Astrocyte (in vitro differentiated cells and primary cell): ENCODE measurements at regions not wholly inside any gene's neighbourhood (a gene's known extent, or its start where the extent isn't known, plus 50 kb on each side); places are given as distances from the start of the nearest gene placed in this dataset.

ENCODE experiments used
- DNase-seq: peaks from one replicate; pipeline ENCODE4 v3.0.0-alpha.2; 2010; ENCODE audit warnings: low read depth
- FAIRE-seq: peaks from 2 replicates; lab custom pipeline; 2011; peaks lifted over from hg19 to GRCh38; lab: Jason Lieb, UNC
- H2AFZ ChIP-seq: 2 replicates; pipeline ENCODE4 v1.6.0; 2012; ENCODE audit warnings: low read depth, low read length, inconsistent platforms
- H3K27ac ChIP-seq: 2 replicates; pipeline ENCODE4 v1.5.1; 2011; ENCODE audit warnings: low read depth, low read length, inconsistent platforms
- H3K27me3 ChIP-seq: 2 replicates; pipeline ENCODE4 v1.6.0; 2011; ENCODE audit warnings: low read length, inconsistent platforms; ENCODE audit not compliant: insufficient read depth
- H3K36me3 ChIP-seq: 2 replicates; pipeline ENCODE4 v1.5.1; 2011; ENCODE audit warnings: low read length, inconsistent platforms; ENCODE audit not compliant: insufficient read depth
- H3K4me1 ChIP-seq: 2 replicates; pipeline ENCODE4 v1.5.1; 2011; ENCODE audit warnings: low read length, inconsistent platforms; ENCODE audit not compliant: insufficient read depth
- H3K4me2 ChIP-seq: 2 replicates; pipeline ENCODE4 v1.6.0; 2012; ENCODE audit warnings: low read length, inconsistent platforms
- H3K4me3 ChIP-seq: 2 replicates; pipeline ENCODE4 v1.5.1; 2011; ENCODE audit warnings: low read depth, mild to moderate bottlenecking, low read length, inconsistent platforms; ENCODE audit not compliant: insufficient read depth
- H3K79me2 ChIP-seq: 2 replicates; pipeline ENCODE4 v1.6.0; 2012; ENCODE audit warnings: mild to moderate bottlenecking, low read length, inconsistent platforms; ENCODE audit not compliant: insufficient read depth
- H3K9ac ChIP-seq: 2 replicates; pipeline ENCODE4 v1.6.0; 2012; ENCODE audit warnings: mild to moderate bottlenecking, low read length, inconsistent platforms
- H3K9me3 ChIP-seq: 2 replicates; pipeline ENCODE4 v1.5.1; 2012; ENCODE audit warnings: low read depth, mild to moderate bottlenecking, low read length, inconsistent platforms; ENCODE audit not compliant: insufficient read depth
- H4K20me1 ChIP-seq: 2 replicates; pipeline ENCODE4 v1.6.0; 2012; ENCODE audit warnings: low read length, inconsistent platforms; ENCODE audit not compliant: insufficient read depth
- H3K27ac Mint-ChIP-seq: one replicate; pipeline ENCODE4 v1.8.0; 2021; ENCODE audit warnings: mild to moderate bottlenecking, mixed read lengths; ENCODE audit not compliant: unreplicated experiment
- H3K27me3 Mint-ChIP-seq: one replicate; pipeline ENCODE4 v1.8.0; 2021; ENCODE audit warnings: low read depth, mixed read lengths; ENCODE audit not compliant: unreplicated experiment
- H3K36me3 Mint-ChIP-seq: one replicate; pipeline ENCODE4 v1.8.0; 2021; ENCODE audit warnings: low read depth, mixed read lengths; ENCODE audit not compliant: unreplicated experiment
- H3K4me1 Mint-ChIP-seq: one replicate; pipeline ENCODE4 v1.8.0; 2021; ENCODE audit warnings: low read depth, mixed read lengths; ENCODE audit not compliant: unreplicated experiment
- H3K4me3 Mint-ChIP-seq: one replicate; pipeline ENCODE4 v1.8.0; 2021; ENCODE audit warnings: mild to moderate bottlenecking, moderate library complexity, mixed read lengths; ENCODE audit not compliant: unreplicated experiment
- H3K9me3 Mint-ChIP-seq: one replicate; pipeline ENCODE4 v1.8.0; 2021; ENCODE audit warnings: mild to moderate bottlenecking, mixed read lengths; ENCODE audit not compliant: unreplicated experiment
- EZH2 ChIP-seq: IDR thresholded peaks from 2 replicates; pipeline ENCODE4 v1.6.1; 2012; ENCODE audit warnings: mild to moderate bottlenecking, low read length, inconsistent platforms; ENCODE audit not compliant: insufficient read depth
- TF ChIP-seq, protein P1 (sequence below): IDR thresholded peaks from 2 replicates; pipeline ENCODE4 v1.5.1; 2011; ENCODE audit warnings: low read depth, mild to moderate bottlenecking, inconsistent platforms, low read length, moderate library complexity; ENCODE audit not compliant: insufficient read depth

DNA sequence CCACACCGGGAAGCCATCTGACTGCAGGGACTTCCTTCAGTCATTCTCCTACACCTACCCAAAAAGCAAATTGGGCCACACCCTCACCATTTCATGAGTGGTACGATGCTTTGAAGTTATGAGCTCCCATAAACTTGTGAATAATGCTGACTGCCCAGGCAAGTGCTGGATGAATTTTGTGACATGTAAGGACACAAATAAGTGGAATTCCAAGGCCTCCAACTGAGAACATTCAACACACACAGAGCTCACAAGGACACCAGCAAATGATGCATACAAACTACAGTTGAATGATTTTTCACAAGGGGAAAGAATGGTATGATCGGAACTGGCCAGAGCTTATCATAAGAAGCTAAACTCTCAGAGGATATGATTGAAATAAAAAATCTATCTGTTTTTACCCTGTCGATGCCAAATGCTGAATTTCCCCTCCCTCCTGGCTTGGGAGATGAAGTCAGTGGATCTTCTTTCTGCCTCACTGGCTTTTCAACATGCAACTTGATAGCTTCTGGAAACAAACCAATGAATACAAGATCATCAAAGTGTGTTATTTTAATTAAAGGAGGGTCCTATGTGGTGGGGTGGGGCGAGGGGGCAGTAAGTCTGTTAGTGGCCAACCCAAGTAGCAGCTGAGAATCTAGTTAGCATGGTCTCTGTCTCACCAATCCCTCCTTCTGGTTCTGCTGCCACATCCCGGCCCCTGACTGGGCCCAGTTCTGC is 123.8 kb downstream of the WT1 start:
- FAIRE-seq (no peak), DNase-seq (no peak)
- no peaks in the 10 kb centered on the region for H4K20me1 ChIP-seq
- Mint-ChIP-seq H3K4me3 (no peak overlapping the region), H3K27ac (no peak overlapping the region), H3K9me3 (no peaks in the 10 kb centered on the region), H3K4me1 (peaks cover 3% of the 10 kb centered on the region), H3K36me3 (no peaks in the 10 kb centered on the region), H3K27me3 (no peaks in the 10 kb centered on the region)
- no peaks in the 10 kb centered on the region for H3K36me3 ChIP-seq
- H3K27me3 ChIP-seq: no peaks in the 10 kb centered on the region
- TF ChIP-seq, protein P1, sequence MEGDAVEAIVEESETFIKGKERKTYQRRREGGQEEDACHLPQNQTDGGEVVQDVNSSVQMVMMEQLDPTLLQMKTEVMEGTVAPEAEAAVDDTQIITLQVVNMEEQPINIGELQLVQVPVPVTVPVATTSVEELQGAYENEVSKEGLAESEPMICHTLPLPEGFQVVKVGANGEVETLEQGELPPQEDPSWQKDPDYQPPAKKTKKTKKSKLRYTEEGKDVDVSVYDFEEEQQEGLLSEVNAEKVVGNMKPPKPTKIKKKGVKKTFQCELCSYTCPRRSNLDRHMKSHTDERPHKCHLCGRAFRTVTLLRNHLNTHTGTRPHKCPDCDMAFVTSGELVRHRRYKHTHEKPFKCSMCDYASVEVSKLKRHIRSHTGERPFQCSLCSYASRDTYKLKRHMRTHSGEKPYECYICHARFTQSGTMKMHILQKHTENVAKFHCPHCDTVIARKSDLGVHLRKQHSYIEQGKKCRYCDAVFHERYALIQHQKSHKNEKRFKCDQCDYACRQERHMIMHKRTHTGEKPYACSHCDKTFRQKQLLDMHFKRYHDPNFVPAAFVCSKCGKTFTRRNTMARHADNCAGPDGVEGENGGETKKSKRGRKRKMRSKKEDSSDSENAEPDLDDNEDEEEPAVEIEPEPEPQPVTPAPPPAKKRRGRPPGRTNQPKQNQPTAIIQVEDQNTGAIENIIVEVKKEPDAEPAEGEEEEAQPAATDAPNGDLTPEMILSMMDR: no peak
- TF ChIP-seq EZH2: no peak
- no peak overlapping the region for H3K4me3 ChIP-seq
- H3K27ac ChIP-seq: no peak overlapping the region
- no peak overlapping the region for H2AFZ ChIP-seq
- no peaks in the 10 kb centered on the region for H3K9me3 ChIP-seq
- H3K9ac ChIP-seq: no peak overlapping the region
- H3K4me2 ChIP-seq: peak overlapping the region; percentile 38
- H3K4me1 ChIP-seq: peaks cover 16% of the 10 kb centered on the region
- H3K79me2 ChIP-seq: no peaks in the 10 kb centered on the region

DNA sequence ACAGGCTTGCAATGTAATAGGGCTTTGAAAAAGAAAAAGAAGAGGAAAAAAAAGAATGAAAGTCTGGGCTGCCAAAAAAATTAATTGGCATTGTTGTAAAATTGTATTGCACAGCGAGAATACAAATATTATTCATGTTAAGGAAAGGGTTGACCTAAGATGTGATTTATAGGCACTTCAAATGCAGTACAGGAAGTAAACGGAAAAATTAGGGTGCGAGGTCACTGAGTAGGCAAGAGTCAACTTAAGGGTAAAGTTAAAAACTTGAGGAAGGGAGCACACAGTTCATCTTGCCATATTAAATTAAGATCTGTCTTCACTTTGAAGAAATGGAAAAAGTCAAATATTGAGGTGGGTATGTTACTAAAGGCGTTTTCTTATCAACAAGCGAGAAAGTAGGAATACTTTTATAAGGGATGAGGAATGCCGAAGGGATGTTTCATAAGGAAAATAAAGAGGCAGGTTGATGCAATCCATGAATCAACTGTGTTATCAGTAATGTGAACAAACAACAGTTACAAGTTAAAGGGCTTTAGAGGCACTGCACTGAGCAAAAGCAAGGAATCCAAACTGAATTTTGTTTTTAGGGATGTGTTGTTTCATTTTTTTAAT is 123.0 kb downstream of the WT1 start:
- Histone ChIP-seq H3K4me3 (no peak overlapping the region), H4K20me1 (no peaks in the 10 kb centered on the region), H3K27me3 (no peaks in the 10 kb centered on the region), H2AFZ (no peak overlapping the region), H3K9ac (no peak overlapping the region), H3K27ac (peak overlapping the region; percentile 21), H3K36me3 (no peaks in the 10 kb centered on the region), H3K9me3 (no peaks in the 10 kb centered on the region), H3K79me2 (no peaks in the 10 kb centered on the region), H3K4me1 (peaks cover 16% of the 10 kb centered on the region), H3K4me2 (peak overlapping the region; percentile 38)
- H3K27me3 Mint-ChIP-seq: no peaks in the 10 kb centered on the region
- no peaks in the 10 kb centered on the region for H3K9me3 Mint-ChIP-seq
- FAIRE-seq (no peak), DNase-seq (peak; percentile 38)
- H3K4me1 Mint-ChIP-seq: peaks cover 3% of the 10 kb centered on the region
- no peak overlapping the region for H3K4me3 Mint-ChIP-seq
- no peaks in the 10 kb centered on the region for H3K36me3 Mint-ChIP-seq
- no peak overlapping the region for H3K27ac Mint-ChIP-seq
- TF ChIP-seq EZH2: no peak
- TF ChIP-seq, protein P1: no peak
